Right lobe of liver (tissue), 4 donors: ENCODE measurements at regions not wholly inside any gene's neighbourhood (a gene's known extent, or its start where the extent isn't known, plus 50 kb on each side); places are given as distances from the start of the nearest gene placed in this dataset.

Experiments used
- CTCF ChIP-seq, 4 donors: fragments of 200-600 bp in 3 of 4; fragments of 450-650 bp in 1 of 4; IDR thresholded peaks; one replicate each; pipeline versions ENCODE4 v1.5.1 to v1.8.0; 2016 to 2022; ENCODE audit warnings: antibody characterized with exemption in 4 of 4, mild to moderate bottlenecking in 2 of 4
- POLR2A ChIP-seq: fragments of 450-650 bp; IDR thresholded peaks from one replicate; pipeline ENCODE4 v1.6.1; 2017; ENCODE audit warnings: antibody characterized with exemption, mild to moderate bottlenecking
- donor health status: DM: no; HTN: no; CAD: no.
- donor health status: DM: no; HTN: no; CAD: no.
- donor health status: DM: no; HTN: yes; CAD: no.

- TF ChIP-seq CTCF (IDR thresholded peaks at IDR 0.05) (no peak), POLR2A (no peak)
Measured at GRCh38 chr14:95455246-95455645, 61.2 kb downstream of the SYNE3 start.
